Trophoblast cell (in vitro differentiated cells and primary cell): ENCODE measurements at regions not wholly inside any gene's neighbourhood (a gene's known extent, or its start where the extent isn't known, plus 50 kb on each side); places are given as distances from the start of the nearest gene placed in this dataset.

ENCODE experiments used
- DNase-seq, 2 donors: peaks; one replicate each; pipeline ENCODE4 v3.0.0-alpha.2; 2016
- H2AFZ ChIP-seq: 2 replicates; pipeline ENCODE4 v1.6.1; 2013; ENCODE audit warnings: low read length, moderate library complexity, mild to moderate bottlenecking; ENCODE audit not compliant: insufficient read depth, poor library complexity
- H2AK5ac ChIP-seq: 2 replicates; pipeline ENCODE4 v1.6.1; 2013; ENCODE audit warnings: mild to moderate bottlenecking, low read length
- H2BK120ac ChIP-seq: 2 replicates; pipeline ENCODE4 v1.6.1; 2013; ENCODE audit warnings: low read length, mild to moderate bottlenecking, moderate library complexity; ENCODE audit not compliant: insufficient read depth, poor library complexity
- H2BK12ac ChIP-seq: 2 replicates; pipeline ENCODE4 v1.6.1; 2013; ENCODE audit warnings: mild to moderate bottlenecking, low read length, moderate library complexity
- H2BK5ac ChIP-seq: 2 replicates; pipeline ENCODE4 v1.6.1; 2013; ENCODE audit warnings: low read length, low read depth, moderate library complexity, mild to moderate bottlenecking; ENCODE audit not compliant: poor library complexity
- H3K14ac ChIP-seq: 2 replicates; pipeline ENCODE4 v1.6.1; 2013; ENCODE audit warnings: mild to moderate bottlenecking, low read length
- H3K18ac ChIP-seq: 2 replicates; pipeline ENCODE4 v1.6.1; 2013; ENCODE audit warnings: mild to moderate bottlenecking, low read length
- H3K23ac ChIP-seq: 2 replicates; pipeline ENCODE4 v1.6.1; 2013; ENCODE audit warnings: low read length
- H3K27ac ChIP-seq: 2 replicates; pipeline ENCODE4 v1.5.1; 2013; ENCODE audit warnings: low read depth, mild to moderate bottlenecking, inconsistent platforms, low read length, moderate library complexity
- H3K27me3 ChIP-seq: 2 replicates; pipeline ENCODE4 v1.6.1; 2013; ENCODE audit warnings: inconsistent platforms, mild to moderate bottlenecking, low read length, moderate library complexity; ENCODE audit not compliant: insufficient read depth
- H3K36me3 ChIP-seq, 2 experiments: 1 replicate in 1 of 2; 2 replicates in 1 of 2; pipeline ENCODE4 v1.6.1; 2013; ENCODE audit warnings: low read length in 2 of 2, mild to moderate bottlenecking in 2 of 2, moderate library complexity in 1 of 2; ENCODE audit not compliant: insufficient read depth in 2 of 2, control insufficient read depth in 1 of 2
- H3K4ac ChIP-seq: 2 replicates; pipeline ENCODE4 v1.6.1; 2013; ENCODE audit warnings: low read depth, mild to moderate bottlenecking, low read length, moderate library complexity
- H3K4me1 ChIP-seq, 2 experiments: 1 replicate in 1 of 2; 2 replicates in 1 of 2; pipeline ENCODE4 v1.6.1; 2013; ENCODE audit warnings: low read length in 2 of 2, mild to moderate bottlenecking in 2 of 2, moderate library complexity in 1 of 2; ENCODE audit not compliant: insufficient read depth in 2 of 2, control insufficient read depth in 1 of 2
- H3K4me2 ChIP-seq: 2 replicates; pipeline ENCODE4 v1.6.1; 2013; ENCODE audit warnings: inconsistent platforms, mild to moderate bottlenecking, low read length, moderate library complexity
- H3K4me3 ChIP-seq: 2 replicates; pipeline ENCODE4 v1.5.1; 2013; ENCODE audit warnings: mild to moderate bottlenecking, low read depth, low read length, inconsistent platforms
- H3K79me1 ChIP-seq: one replicate; pipeline ENCODE4 v1.6.1; 2013; ENCODE audit warnings: low read length
- H3K79me2 ChIP-seq: 2 replicates; pipeline ENCODE4 v1.6.1; 2013; ENCODE audit warnings: low read length, mild to moderate bottlenecking; ENCODE audit not compliant: control insufficient read depth, insufficient read depth, poor library complexity
- H3K9ac ChIP-seq: 2 replicates; pipeline ENCODE4 v1.6.1; 2013; ENCODE audit warnings: mild to moderate bottlenecking, low read length
- H3K9me3 ChIP-seq: 2 replicates; pipeline ENCODE4 v1.6.1; 2013; ENCODE audit warnings: low read depth, mild to moderate bottlenecking, control low read depth, inconsistent platforms, low read length; ENCODE audit not compliant: insufficient read depth
- H4K12ac ChIP-seq: 2 replicates; pipeline ENCODE4 v1.6.1; 2013; ENCODE audit warnings: low read depth, mild to moderate bottlenecking, low read length, moderate library complexity
- H4K8ac ChIP-seq: 2 replicates; pipeline ENCODE4 v1.6.1; 2013; ENCODE audit warnings: low read depth, mild to moderate bottlenecking, low read length, moderate library complexity
- H4K91ac ChIP-seq: one replicate; pipeline ENCODE4 v1.6.1; 2013; ENCODE audit warnings: low read depth, mild to moderate bottlenecking, low read length, moderate library complexity
- WGBS: extraction: QIAGEN DNeasy Blood & Tissue Kit; methylation state at CpG from one replicate; pipeline ENCODE4 v1.1.7; 2013; ENCODE audit warnings: missing lambda C conversion rate; ENCODE audit not compliant: insufficient read length, insufficient coverage; ENCODE audit errors: extremely low coverage; 5-methylcytosine and 5-hydroxymethylcytosine counted together

- no peak overlapping the region for H3K23ac ChIP-seq
- no peak overlapping the region for H3K27ac ChIP-seq
- H4K8ac ChIP-seq = no peak overlapping the region
- H3K36me3 ChIP-seq = no peaks in the 10 kb centered on the region
- no peak overlapping the region for H3K9ac ChIP-seq
- no peak overlapping the region for H3K14ac ChIP-seq
- H3K4me1 ChIP-seq = no peaks in the 10 kb centered on the region
- DNase-seq = no peak
- H3K4me2 ChIP-seq = no peak overlapping the region
- peaks cover 3% of the 10 kb centered on the region for H3K9me3 ChIP-seq
- H2BK5ac ChIP-seq = no peak overlapping the region
- no peak overlapping the region for H3K4me3 ChIP-seq
- H3K79me2 ChIP-seq = no peaks in the 10 kb centered on the region
- H4K91ac ChIP-seq = no peak overlapping the region
- WGBS = no CpG with 5 or more reads among the region's 2 CpGs
- H3K4ac ChIP-seq = no peak overlapping the region
- H3K27me3 ChIP-seq = no peaks in the 10 kb centered on the region
- H2AFZ ChIP-seq = no peak overlapping the region
- no peak overlapping the region for H2BK120ac ChIP-seq
- no peak overlapping the region for H2BK12ac ChIP-seq
- no peak overlapping the region for H2AK5ac ChIP-seq
- no peaks in the 10 kb centered on the region for H3K79me1 ChIP-seq
- no peak overlapping the region for H4K12ac ChIP-seq
- H3K18ac ChIP-seq = no peak overlapping the region
These were observed 94.0 kb upstream of the B3GAT1 start for GRCh38 chr11:134506046-134506445.

- no peak for DNase-seq
- H3K27me3 ChIP-seq = no peaks in the 10 kb centered on the region
- H3K18ac ChIP-seq = no peak overlapping the region
These were observed 93.1 kb upstream of the B3GAT1 start for GRCh38 chr11:134505125-134505524.

GRCh38 chr11:134504146-134504905 lies 92.3 kb upstream of the B3GAT1 start:
- H3K18ac ChIP-seq = no peak overlapping the region
- H3K4me1 ChIP-seq = no peaks in the 10 kb centered on the region
- H4K91ac ChIP-seq = no peak overlapping the region
- H2AK5ac ChIP-seq = no peak overlapping the region
- no peak overlapping the region for H4K12ac ChIP-seq
- no peak overlapping the region for H2AFZ ChIP-seq
- H3K79me2 ChIP-seq = no peaks in the 10 kb centered on the region
- no peak overlapping the region for H3K27ac ChIP-seq
- no peak overlapping the region for H2BK5ac ChIP-seq
- H3K79me1 ChIP-seq = no peaks in the 10 kb centered on the region
- no peak overlapping the region for H3K14ac ChIP-seq
- no peaks in the 10 kb centered on the region for H3K9me3 ChIP-seq
- H2BK12ac ChIP-seq = no peak overlapping the region
- no peak overlapping the region for H3K4me2 ChIP-seq
- H3K4ac ChIP-seq = no peak overlapping the region
- H3K36me3 ChIP-seq = no peaks in the 10 kb centered on the region
- no peaks in the 10 kb centered on the region for H3K27me3 ChIP-seq
- no peak for DNase-seq
- no CpG with 5 or more reads among the region's 16 CpGs for WGBS
- H3K9ac ChIP-seq = no peak overlapping the region
- no peak overlapping the region for H2BK120ac ChIP-seq
- no peak overlapping the region for H3K23ac ChIP-seq
- no peak overlapping the region for H4K8ac ChIP-seq
- H3K4me3 ChIP-seq = no peak overlapping the region

More at GRCh38 chr11:134505125-134505524, 93.1 kb upstream of the B3GAT1 start:
- H2BK120ac ChIP-seq = no peak overlapping the region
- no peak overlapping the region for H2AK5ac ChIP-seq
- WGBS = no CpG with 5 or more reads among the region's 3 CpGs
- no peak overlapping the region for H4K91ac ChIP-seq
- H4K8ac ChIP-seq = no peak overlapping the region
- H2BK5ac ChIP-seq = no peak overlapping the region
- H3K4me2 ChIP-seq = no peak overlapping the region
- H3K27ac ChIP-seq = no peak overlapping the region
- H3K36me3 ChIP-seq = no peaks in the 10 kb centered on the region
- H3K4me3 ChIP-seq = no peak overlapping the region
- H3K9ac ChIP-seq = no peak overlapping the region
- no peak overlapping the region for H2BK12ac ChIP-seq
- H3K4ac ChIP-seq = no peak overlapping the region
- no peaks in the 10 kb centered on the region for H3K4me1 ChIP-seq
- no peaks in the 10 kb centered on the region for H3K9me3 ChIP-seq
- H3K23ac ChIP-seq = no peak overlapping the region
- H2AFZ ChIP-seq = no peak overlapping the region
- no peaks in the 10 kb centered on the region for H3K79me1 ChIP-seq
- H3K79me2 ChIP-seq = no peaks in the 10 kb centered on the region
- H3K14ac ChIP-seq = no peak overlapping the region
- no peak overlapping the region for H4K12ac ChIP-seq

GRCh38 chr11:134503596-134503995 lies 91.6 kb upstream of the B3GAT1 start:
- Histone ChIP-seq H3K9ac (no peak overlapping the region), H2BK5ac (no peak overlapping the region), H3K23ac (no peak overlapping the region), H3K27ac (no peak overlapping the region), H2AFZ (no peak overlapping the region), H4K8ac (no peak overlapping the region), H3K27me3 (no peaks in the 10 kb centered on the region), H4K91ac (no peak overlapping the region), H3K79me1 (no peaks in the 10 kb centered on the region), H2AK5ac (no peak overlapping the region), H3K4me3 (no peak overlapping the region), H4K12ac (no peak overlapping the region), H3K4ac (no peak overlapping the region), H3K79me2 (no peaks in the 10 kb centered on the region), H3K36me3 (no peaks in the 10 kb centered on the region), H3K18ac (no peak overlapping the region), H3K4me2 (no peak overlapping the region), H3K14ac (no peak overlapping the region), H2BK12ac (no peak overlapping the region), H3K9me3 (peaks cover 2% of the 10 kb centered on the region), H2BK120ac (no peak overlapping the region), H3K4me1 (no peaks in the 10 kb centered on the region)
- WGBS = no CpG with 5 or more reads among the region's 16 CpGs
- no peak for DNase-seq
